Cerebellar nuclear complex (tissue), 1 donor: ENCODE measurements at regions not wholly inside any gene's neighbourhood (a gene's known extent, or its start where the extent isn't known, plus 50 kb on each side); places are given as distances from the start of the nearest gene placed in this dataset.

Source experiments
- DNase-seq, 2 experiments: peaks; one replicate each; lab custom pipeline; 2025; lab: John Stamatoyannopoulos, UW

DNA sequence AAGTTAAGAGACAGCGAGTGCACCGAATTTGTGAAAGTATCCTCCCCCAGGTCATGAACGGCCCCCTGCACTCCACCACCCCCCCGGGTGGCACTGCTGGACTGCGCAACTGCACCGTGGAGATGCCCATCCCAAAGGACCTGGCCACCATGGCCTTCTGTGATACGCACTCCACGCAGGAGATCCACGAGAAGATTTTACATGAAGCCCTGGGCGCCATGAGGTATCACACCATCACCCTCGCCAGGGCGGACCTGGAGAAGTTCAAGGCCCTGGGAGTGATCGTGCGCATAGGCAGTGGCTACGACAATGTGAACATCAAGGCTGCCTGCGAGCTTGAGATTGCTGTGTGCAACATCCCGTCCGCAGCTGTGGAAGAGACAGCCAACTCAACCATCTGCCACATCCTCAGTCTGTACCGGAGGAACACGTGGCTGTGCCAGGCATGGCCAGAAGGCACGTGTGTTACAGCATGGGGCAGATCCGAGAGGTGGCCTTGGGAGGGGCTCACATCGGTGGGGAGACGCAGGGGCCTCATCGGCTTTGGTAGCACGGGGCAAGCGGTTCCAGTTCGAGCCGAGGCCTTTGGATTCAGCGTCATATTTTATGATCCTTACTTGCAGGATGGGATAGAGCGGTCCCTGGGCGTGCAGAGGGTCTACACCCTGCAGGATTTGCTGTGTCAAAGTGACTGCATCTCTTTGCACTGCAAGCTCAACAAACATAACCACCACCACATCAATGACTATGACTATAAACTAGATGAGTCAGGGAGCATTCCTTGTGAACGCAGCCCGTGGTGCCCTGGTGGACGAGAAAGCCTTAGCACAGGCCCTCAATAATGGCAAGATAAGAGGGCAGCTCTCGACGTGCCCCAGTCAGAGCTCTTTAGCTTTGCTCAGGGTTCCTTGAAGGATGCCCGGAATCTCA lies 290.8 kb upstream of the MC4R start:
- DNase-seq = no peak

GRCh38 chr18:60664736-60665135 lies 292.2 kb upstream of the MC4R start:
- DNase-seq = no peak

GRCh38 chr18:60667016-60667415 lies 294.4 kb upstream of the MC4R start:
- no peak for DNase-seq

DNA sequence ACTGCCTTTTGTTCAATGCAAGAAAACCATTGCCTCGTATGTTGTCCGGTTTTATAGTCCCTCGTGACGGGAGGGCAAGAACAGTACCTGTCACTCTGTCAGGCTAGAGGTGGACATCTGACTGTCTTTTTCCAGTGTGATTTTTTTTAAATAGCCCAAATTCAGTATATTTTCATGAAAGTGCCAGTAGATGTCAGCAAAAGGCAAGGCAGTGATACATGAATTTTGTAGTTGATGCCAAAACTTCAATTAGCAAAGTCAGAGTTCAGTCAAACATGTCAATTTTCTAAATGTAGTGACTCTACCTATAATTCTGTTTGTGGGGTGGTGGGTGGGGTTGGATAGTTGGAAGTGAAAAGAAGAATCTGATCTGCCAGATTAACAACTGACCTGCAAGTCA lies 296.0 kb upstream of the MC4R start:
- no peak for DNase-seq

- DNase-seq = no peak
These were observed 297.4 kb upstream of the MC4R start for GRCh38 chr18:60669938-60670337.

DNA sequence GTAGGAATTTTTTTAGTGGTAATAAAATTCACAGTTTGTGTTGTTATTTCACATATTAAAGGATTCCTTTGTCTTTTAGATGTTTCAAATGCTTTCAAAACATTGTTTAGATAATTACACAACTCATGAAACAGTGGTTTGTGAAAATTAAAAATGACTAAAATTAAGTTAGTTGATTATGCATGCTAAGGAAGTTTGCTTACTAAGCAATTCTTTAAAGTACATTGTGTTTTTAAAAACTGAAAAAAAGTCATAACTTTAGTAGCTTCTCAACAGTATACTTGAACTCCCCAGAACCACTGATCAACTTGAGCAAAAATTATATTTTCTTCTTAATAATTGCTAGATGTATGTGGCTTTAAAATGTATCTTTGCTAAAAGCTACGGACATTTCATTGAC lies 298.4 kb upstream of the MC4R start:
- DNase-seq = no peak

DNA sequence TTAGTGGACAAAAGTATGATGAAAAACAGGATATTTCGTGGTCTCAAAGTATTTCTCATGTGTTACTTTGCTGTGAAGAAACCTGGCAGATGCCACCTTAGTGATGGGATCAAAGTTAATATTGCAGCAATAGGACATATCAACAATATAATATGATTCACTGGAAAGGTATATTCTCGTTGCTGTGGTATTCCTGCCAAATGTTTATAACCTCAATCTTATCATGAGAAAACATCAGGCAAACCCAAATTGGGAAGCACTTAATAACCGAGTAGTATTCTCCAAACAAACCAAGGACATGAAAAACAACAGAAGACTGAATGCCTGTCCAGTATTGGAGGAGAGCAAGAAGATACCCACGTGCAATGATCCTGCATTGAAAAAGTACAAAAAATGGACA lies 302.6 kb upstream of the MC4R start:
- DNase-seq = no peak

DNA sequence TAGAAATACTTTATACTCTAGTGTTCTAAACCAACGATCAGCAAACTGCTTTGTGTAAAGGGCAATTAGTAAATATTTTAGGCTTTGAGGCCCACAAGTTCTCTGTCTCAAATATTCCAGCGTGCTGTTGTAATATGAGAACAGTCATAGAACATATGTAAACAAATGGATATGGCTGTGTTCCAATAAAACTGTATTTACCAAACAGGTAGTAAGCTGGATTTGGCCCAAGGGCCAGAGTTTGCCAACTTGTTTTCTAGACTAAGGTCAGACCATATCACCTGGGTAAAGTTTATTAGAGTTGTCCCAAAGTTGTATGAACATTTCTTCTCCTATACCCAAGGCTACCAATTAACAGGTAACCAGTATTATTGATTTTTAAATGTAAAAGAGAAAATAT lies 303.2 kb upstream of the MC4R start:
- no peak for DNase-seq

DNA sequence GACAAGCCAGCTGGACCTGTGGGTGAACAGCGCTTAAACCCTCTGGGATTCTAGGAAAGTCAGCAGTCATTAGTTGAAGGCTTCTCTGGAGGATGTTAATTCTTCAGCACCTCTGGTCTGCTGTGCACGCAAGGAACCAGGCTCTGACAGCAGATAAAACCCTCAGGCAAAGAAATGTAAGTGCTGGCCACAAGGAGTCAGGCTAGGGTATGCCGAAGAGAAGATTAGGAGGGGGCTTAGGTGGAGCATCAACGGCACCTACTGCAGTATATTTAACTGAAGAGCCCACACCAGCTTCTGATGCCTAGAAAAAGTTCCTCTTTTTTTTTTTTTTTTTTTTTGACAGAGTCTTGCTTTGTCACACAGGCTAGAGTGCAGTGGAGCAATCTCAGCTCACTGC lies 304.2 kb upstream of the MC4R start:
- DNase-seq = no peak

DNA sequence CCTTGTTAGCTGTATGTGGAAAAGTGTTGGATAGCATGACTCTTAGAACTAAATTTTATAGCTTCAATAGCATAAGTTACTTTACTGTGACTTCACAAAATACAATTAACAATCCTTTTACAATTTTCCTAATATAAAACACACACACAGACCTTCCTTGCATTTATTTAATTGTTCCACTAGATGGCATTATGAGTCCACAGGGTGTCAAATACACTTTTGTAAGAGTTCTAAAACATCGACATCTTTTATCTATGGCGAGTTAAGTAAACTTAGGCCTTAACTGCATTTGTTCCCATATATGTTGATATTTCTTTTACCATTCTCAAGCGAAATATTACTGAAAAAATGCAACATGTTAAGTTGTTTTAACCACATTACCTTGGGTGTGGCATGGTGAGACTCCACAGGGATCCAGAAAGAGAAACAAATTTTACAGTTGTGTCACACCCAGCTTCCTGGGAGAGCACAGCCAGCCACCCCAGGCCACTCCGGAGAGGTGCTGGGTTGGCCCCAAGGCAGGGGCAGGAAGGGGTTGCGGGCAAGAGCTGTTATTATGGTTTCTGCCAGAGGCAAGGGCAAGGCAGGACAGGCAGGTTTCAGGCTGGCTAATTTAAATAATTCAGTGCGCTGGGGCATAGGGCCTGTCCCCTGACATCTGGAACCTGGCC lies 312.4 kb upstream of the MC4R start:
- no peak for DNase-seq

- no peak for DNase-seq
These were observed 313.6 kb upstream of the MC4R start for GRCh38 chr18:60686142-60686541.

- DNase-seq = no peak
These were observed 318.5 kb upstream of the MC4R start for GRCh38 chr18:60691061-60691460.

GRCh38 chr18:60693426-60693825 lies 320.9 kb upstream of the MC4R start:
- DNase-seq = no peak

- no peak for DNase-seq
These were observed 326.3 kb upstream of the MC4R start for GRCh38 chr18:60698901-60699300.

DNA sequence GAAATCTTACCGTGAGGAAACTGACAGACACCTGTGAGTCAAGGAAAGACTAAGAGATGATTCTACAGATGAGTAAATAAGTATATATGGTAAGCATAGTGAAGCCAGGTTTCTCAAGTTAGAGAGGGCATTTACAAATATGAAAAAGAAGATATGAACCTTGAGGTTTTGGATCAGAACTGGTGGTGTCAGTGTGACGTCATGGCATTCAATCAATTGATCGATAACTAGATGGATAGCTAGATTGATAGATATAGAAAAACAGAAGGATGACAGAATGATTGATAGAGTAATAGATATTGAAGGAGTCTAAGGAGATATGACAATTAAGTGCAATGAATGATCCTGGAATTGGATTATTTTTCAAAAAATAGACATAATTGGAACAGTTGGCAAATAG lies 350.2 kb upstream of the MC4R start:
- DNase-seq = no peak

- no peak for DNase-seq
These were observed 359.6 kb upstream of the MC4R start for GRCh38 chr18:60732143-60732542.

DNA sequence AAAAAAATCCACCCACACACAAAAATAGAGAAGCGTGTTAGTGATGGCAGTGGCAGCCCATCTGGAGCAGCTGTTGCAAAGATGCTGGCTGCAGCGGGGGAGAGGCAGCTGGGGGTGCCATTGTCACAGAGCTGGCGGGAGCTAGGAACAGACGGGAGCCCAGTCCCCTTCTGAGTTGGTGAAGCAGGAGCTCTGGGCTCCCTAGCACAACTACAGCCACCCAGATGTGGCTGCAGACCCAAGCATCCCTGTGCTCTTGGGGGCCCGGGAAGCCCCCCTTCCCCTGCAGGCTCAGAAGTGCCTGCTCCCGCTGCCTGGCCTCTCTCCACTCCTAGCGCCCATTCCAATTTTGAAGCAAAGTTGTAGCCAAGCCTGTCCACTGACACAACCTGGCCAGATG lies 366.6 kb upstream of the MC4R start:
- no peak for DNase-seq

GRCh38 chr18:60740313-60740712 lies 367.7 kb upstream of the MC4R start:
- DNase-seq = no peak

GRCh38 chr18:60746491-60746890 lies 373.9 kb upstream of the MC4R start:
- no peak for DNase-seq

- DNase-seq = no peak
These were observed 374.3 kb upstream of the MC4R start for GRCh38 chr18:60746919-60747318.

DNA sequence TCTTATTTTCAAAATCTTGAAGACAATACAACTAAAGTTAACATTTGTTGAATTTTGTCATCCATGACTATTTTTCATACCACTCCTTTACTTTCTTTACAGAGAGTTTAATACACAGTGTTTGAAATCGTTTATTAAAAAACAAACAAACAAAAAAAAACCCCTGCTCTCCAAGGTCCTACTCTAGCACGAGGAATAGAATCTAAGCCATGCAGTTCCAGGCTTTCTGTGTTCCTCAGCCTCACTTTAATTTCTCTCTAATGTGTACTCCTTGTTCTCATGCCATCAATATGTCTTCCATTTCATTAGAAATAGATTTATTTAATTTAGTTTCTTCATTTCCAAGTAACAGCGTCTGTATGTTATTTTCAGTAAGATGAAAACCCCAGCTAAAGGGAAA lies 381.2 kb upstream of the MC4R start:
- DNase-seq = no peak

DNA sequence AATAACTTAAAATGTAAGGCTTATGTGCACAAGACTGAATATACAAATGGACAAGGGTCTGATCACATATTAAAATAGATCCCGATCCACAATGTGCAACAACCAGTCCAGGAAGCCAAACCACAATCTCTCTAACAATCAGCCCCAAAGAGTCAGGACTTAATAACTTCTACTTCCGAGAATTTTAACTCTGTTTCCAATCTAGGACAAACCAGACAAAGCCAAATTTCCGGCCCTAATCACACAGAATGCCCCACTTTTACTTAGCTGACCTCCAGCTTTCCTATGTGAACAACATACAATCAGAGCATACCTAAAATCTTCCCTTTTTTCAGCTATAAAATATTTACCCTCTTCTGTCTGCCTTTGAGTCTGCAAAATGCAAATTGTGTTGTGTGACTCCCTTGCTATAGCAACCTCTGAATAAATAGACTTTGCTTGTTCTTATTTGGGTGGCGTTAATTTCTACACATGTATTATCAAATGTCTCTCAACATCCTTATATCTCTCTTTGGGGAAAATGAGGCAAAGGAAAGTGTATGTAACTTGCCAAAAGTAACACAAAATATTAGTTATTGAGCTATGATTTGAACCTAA lies 381.9 kb upstream of the MC4R start:
- DNase-seq = no peak

GRCh38 chr18:60755134-60755533 lies 382.6 kb upstream of the MC4R start:
- no peak for DNase-seq
